Ammon's horn (tissue), 1 donor: ENCODE measurements at regions not wholly inside any gene's neighbourhood (a gene's known extent, or its start where the extent isn't known, plus 50 kb on each side); places are given as distances from the start of the nearest gene placed in this dataset.

Experiments
- DNase-seq: peaks from one replicate; pipeline ENCODE4 v3.0.0-alpha.2; 2016; ENCODE audit warnings: low spot score

DNA sequence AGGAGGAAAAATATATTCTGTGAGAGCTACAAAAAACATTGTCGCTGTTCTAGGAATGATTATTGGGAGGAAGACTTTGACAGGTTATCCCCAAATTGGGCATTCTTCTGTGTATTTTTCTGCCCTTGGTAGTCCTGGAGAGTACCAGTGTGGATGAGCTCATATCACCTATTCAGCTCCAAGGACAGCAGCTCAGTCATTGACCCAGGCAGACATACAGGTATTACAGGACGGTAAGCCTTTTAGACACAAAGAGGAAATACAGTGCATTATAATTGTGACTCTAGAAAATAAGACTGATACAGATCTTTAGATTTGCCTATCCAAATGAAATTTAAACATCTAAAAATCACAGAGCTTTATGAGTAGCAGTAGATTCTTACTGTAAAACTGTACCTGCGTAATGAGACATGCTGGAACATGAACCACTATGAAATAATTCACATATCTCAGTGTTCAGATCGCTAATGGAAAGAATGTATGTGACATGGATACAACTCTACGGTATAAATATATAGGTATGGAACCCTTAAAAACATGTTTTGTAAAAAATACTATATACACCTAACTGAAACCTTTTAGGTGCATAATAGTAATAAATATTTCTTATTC lies 56.0 kb downstream of the PLK2 start:
- no peak for DNase-seq

DNA sequence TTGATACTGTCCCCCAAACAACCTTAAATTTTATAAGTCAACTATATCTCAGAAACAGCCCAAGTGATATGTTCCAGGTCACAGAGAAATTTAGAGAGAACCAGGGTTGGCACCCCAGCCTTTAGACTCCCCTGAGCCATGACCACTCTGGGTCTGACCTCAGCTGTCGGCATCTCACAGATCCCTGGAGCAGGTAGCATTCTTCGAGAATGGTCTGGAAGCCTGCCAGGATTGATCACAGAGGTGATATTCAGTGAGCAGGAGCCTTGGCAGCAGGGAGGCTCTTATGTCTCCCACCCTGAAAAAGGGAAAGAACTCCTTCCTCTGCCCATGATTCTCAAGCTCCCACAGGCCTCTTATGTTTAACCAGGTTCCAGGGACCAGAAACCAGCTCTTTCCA lies 58.2 kb downstream of the PLK2 start:
- no peak for DNase-seq

GRCh38 chr5:58400737-58401136 lies 59.1 kb downstream of the PLK2 start:
- DNase-seq, result no peak

GRCh38 chr5:58399951-58400350 lies 59.9 kb downstream of the PLK2 start:
- DNase-seq, result no peak

DNA sequence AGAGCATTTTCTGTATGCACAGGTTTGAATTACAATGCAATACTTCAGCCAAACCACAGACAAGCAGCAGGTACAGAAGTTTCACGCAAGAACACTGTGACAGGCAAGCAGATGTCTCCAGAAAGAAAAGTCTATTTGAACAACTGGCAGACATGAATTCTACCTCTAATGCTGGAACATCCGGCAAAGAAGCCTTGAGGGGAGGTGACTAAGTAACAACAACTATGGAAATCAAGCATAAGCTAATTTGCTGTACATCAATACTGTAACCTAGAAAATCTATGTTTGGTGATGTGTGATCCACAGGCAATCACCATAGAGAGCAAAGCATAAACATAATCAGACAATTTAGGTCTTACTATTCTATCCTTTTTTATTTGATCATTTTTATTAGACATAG lies 65.5 kb downstream of the PLK2 start:
- no peak for DNase-seq

- no peak for DNase-seq
Measured at GRCh38 chr5:58393716-58394115, 66.2 kb downstream of the PLK2 start.

DNA sequence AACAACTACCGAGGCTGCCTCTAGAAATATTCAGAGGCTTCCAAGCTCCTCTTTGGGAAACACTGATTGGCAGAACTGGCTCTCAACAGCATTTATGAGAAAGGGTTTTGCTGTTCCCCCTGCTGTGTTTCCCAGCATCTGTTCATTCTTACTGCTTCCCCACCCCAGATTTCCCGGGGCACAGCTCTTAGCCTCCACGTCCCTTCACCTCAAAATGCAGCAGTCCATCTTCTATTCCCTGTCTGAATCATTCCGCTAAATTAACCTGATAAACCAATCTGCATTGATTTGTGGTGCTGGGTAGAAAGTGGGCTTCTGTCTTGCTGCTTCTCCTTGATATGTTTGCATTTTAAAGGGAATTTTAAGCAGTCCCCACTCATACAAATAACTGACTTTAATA lies 67.4 kb downstream of the PLK2 start:
- no peak for DNase-seq

DNA sequence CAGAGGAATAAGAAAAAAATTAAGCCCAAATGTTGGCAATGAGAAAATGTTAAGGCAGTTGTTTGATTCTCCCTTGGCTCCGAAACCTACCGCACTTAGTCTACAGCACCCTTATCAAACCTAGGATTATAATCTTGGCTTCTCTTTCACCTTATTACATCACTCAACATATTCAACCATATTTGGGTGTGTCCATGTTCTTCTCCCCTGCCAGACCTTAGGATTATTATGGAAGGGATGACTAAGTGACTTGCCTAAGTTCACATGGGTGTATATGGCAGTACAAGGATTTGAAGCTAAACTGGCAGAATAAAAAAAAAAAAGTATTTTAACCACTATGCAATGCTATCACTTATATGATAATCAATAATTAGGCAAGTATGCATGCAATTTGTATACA lies 76.4 kb downstream of the PLK2 start:
- no peak for DNase-seq

GRCh38 chr5:58382131-58382534 lies 77.8 kb downstream of the PLK2 start:
- DNase-seq, result no peak

DNA sequence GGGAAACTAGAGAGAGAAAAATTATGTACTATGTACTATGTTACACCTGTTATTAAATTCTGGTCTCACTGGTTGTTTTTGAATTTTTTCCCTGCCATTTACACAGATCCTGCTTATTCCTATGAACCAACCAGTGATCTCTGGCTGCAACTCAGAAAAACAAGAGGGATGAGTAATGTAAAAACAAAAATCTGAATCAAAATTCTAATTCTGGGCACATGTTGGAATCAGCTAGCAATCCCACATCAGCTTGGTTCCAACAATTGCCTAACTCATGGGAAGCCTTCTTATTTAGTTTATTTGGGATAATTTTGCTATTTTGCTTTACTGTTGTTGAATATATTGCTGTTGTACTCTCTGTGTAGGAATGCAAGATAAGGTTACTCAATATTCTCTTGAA lies 78.3 kb downstream of the PLK2 start:
- peak; percentile 25 for DNase-seq

GRCh38 chr5:58380655-58381054 lies 79.2 kb downstream of the PLK2 start:
- DNase-seq, result no peak

DNA sequence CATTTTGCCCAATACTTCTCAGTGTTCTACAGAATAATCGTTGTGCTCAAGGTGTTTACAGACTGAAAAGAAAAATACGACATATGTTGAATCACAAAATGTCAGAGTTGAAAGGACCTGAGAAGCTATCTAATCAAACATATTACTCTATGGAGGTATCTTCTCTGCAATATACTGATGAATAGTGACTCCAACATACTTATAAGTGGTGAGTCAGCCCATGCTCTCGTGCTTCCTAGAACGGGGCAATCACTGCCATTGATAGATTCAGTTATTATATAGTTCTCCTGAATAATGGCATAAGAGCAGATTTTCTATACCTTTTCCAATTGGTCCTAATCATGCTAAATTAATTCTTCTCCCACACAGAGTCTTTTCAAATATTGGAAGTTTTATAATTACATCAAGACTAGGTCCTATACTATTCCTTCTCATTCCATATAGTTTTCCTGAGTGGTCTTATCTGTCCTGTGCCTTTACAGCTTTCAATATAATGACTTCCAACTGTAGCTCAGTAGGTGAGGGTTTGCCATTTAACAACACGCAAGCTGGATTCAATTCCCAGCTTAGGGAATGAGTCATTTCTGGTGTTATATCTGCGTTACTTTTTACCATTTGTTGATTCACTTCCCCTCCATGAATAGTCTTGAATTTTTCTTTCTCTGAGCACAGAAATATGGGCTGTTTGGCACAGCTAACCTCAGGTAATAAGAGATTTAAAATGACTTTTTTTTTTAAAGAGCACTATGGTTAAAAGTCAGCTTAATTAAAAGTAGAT lies 81.1 kb downstream of the PLK2 start:
- no peak for DNase-seq

GRCh38 chr5:58370606-58371005 lies 89.3 kb downstream of the PLK2 start:
- no peak for DNase-seq

GRCh38 chr5:58369513-58370190 lies 90.2 kb downstream of the PLK2 start:
- DNase-seq, result no peak

DNA sequence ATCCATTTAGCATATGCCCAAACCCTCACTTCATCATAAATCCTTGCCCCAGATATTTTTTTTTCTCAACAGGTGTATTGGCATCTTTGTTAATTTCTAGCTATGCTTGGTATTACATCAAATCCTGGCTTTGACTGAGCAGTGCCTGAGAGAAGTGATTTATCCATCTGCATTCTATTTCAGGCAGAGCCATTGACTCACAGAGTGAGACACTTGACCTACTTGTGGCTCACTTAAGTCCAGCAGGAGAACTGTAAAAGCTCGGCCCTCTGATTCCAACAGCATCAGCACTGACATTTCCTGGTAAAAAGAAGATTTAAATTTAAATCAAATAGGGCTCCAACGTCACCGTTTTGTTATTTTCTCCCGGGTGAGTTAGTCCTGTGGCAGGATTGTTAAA lies 93.4 kb downstream of the PLK2 start:
- DNase-seq, result no peak

GRCh38 chr5:58365791-58366190 lies 94.1 kb downstream of the PLK2 start:
- DNase-seq, result no peak

GRCh38 chr5:58363461-58364249 lies 96.2 kb downstream of the PLK2 start:
- DNase-seq, result no peak

DNA sequence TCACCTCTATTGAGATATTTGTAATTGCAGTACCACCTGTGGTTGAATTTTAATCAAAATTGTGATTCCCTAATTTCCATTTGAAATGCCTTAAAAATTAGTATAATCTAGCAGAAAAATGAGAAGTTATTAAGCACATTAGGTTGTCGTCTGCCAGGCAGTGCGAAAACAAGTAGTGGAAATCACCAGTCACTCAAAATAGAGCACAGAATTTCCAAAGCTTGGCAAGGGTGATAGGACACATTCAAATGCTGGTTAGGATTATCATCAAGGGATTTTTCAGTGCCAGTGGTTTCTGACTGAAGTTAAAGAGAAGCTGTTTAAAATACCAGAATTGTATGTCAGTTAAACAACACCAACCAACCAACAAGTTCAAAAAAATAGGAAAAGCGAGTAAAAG lies 97.8 kb downstream of the PLK2 start:
- no peak for DNase-seq

GRCh38 chr5:58360794-58361193 lies 99.1 kb downstream of the PLK2 start:
- DNase-seq, result no peak

DNA sequence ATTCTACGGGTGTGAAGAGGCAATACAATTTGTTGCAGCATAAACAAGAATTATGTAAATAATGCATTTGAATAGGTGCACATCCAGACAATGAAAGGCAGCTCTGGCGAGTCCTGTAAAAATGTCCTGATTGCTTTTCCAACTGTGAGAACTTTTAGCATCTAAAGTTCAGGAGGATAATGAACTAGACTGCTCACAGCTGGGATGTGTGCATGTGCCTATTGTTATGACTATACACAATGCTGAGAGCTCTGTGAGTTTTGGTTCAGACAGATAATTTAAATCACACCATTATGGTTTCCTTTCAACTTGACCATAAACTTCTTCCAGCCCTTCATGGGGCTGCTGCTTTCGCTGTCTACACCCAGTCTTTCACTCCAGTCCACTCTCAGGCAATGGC lies 99.9 kb downstream of the PLK2 start:
- DNase-seq, result no peak

DNA sequence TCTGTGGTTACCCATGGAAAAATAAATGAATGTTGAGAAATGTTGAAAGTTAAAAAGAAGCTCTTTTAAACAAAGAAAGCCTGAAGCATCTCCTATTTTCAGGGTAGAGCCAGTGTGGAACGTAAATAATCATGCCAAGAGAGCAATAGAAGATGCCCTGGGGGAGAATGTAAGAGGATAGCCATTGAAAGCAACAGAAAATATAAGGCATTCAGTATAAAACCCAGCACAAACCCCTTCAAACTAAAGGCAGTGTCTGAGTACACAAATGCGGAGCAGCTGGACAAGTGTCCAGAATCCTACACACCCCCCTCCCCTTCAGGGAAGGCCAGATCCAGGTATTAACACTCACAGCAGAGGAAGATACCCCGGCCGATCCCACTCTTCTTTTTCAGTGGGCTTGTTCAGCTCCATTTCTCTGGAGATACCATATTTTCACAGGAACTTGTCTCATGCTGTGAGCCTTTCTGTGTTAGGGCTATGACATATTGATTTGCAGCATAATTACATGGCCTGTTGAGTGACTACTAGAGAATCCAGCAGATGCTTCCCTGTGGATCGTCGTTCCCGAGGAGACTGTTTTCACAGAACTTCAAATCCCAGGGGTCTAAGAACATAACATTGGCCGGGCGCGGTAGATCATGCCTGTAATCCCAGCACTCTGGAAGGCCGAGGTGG lies 101.2 kb downstream of the PLK2 start:
- DNase-seq, result no peak
